Pons (tissue), 1 donor: ENCODE measurements at regions not wholly inside any gene's neighbourhood (a gene's known extent, or its start where the extent isn't known, plus 50 kb on each side); places are given as distances from the start of the nearest gene placed in this dataset.

Experiments
- DNase-seq: peaks from one replicate; pipeline ENCODE4 v3.0.0-alpha.2; 2016; ENCODE audit warnings: low spot score

- no peak for DNase-seq
Observed at GRCh38 chr13:78979349-78979748, 320.4 kb upstream of the OBI1 start.

- peak; percentile 78 for DNase-seq
Observed at GRCh38 chr13:78978381-78978998, 319.5 kb upstream of the OBI1 start.

- DNase-seq = no peak
Observed at GRCh38 chr13:78977311-78977710, 318.4 kb upstream of the OBI1 start.

GRCh38 chr13:78976696-78977095 is 317.7 kb upstream of the OBI1 start:
- DNase-seq = no peak

GRCh38 chr13:78972561-78972960 is 313.6 kb upstream of the OBI1 start:
- no peak for DNase-seq

- DNase-seq = no peak
Observed at GRCh38 chr13:78971355-78972025, 312.5 kb upstream of the OBI1 start.

- no peak for DNase-seq
Observed at GRCh38 chr13:78960881-78961280, 301.9 kb upstream of the OBI1 start.

- no peak for DNase-seq
Observed at GRCh38 chr13:78958006-78958405, 299.1 kb upstream of the OBI1 start.

GRCh38 chr13:78940455-78941130 is 281.6 kb upstream of the OBI1 start:
- DNase-seq = no peak

- DNase-seq = no peak
Observed at GRCh38 chr13:78934336-78934735, 275.4 kb upstream of the OBI1 start.

GRCh38 chr13:78915015-78915414 is 256.1 kb upstream of the OBI1 start:
- DNase-seq = no peak

- DNase-seq = no peak
Observed at GRCh38 chr13:78913656-78914055, 254.7 kb upstream of the OBI1 start.

GRCh38 chr13:78910147-78910546 is 251.2 kb upstream of the OBI1 start:
- no peak for DNase-seq

- DNase-seq = no peak
Observed at GRCh38 chr13:78909276-78909675, 250.3 kb upstream of the OBI1 start.

GRCh38 chr13:78907006-78907405 is 248.1 kb upstream of the OBI1 start:
- DNase-seq = no peak

- no peak for DNase-seq
Observed at GRCh38 chr13:78897200-78897599, 238.2 kb upstream of the OBI1 start.

GRCh38 chr13:78884571-78884970 is 225.6 kb upstream of the OBI1 start:
- DNase-seq = no peak

- no peak for DNase-seq
Observed at GRCh38 chr13:78881751-78882150, 222.8 kb upstream of the OBI1 start.

GRCh38 chr13:78881054-78881453 is 222.1 kb upstream of the OBI1 start:
- DNase-seq = no peak

- DNase-seq = no peak
Observed at GRCh38 chr13:78876915-78877549, 218.1 kb upstream of the OBI1 start.

GRCh38 chr13:78875792-78876580 is 217.0 kb upstream of the OBI1 start:
- DNase-seq = no peak

GRCh38 chr13:78868991-78869390 is 210.0 kb upstream of the OBI1 start:
- no peak for DNase-seq
